Uterus (tissue), 2 donors: ENCODE measurements at regions not wholly inside any gene's neighbourhood (a gene's known extent, or its start where the extent isn't known, plus 50 kb on each side); places are given as distances from the start of the nearest gene placed in this dataset.

Experiments
- POLR2A ChIP-seq, 2 donors: fragments of 450-650 bp; IDR thresholded peaks; one replicate each; pipeline ENCODE4 v1.6.1; 2016; ENCODE audit warnings: antibody characterized with exemption in 2 of 2, mild to moderate bottlenecking in 1 of 2, moderate library complexity in 1 of 2
- TF ChIP-seq, protein P1 (sequence below), 4 experiments: fragments of 200-600 bp in 2 of 4; fragments of 450-650 bp in 2 of 4; sonication (generic) in 2 of 4; IDR thresholded peaks; one replicate each; pipeline ENCODE4 v1.5.1; 2016 to 2019; ENCODE audit warnings: antibody characterized with exemption in 4 of 4, mild to moderate bottlenecking in 2 of 4, moderate library complexity in 1 of 4

DNA sequence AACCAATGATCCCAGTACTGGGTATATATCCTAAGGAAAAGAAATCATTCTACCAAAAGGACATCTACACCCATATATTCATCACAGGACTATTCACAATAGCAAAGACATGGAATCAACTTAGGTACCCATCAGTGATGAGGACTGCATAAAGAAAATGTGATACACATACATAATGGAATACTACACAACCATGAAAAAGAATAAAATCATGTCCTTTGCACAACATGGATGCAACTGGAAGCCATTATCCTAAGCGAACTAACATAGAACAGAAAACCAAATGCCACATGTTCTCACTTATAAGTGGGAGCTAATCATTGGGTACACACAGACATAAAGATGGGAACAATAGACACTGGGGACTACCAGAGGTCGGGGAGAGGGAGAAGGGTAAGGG lies 86.0 kb upstream of the LGR5 start:
- TF ChIP-seq, protein P1, sequence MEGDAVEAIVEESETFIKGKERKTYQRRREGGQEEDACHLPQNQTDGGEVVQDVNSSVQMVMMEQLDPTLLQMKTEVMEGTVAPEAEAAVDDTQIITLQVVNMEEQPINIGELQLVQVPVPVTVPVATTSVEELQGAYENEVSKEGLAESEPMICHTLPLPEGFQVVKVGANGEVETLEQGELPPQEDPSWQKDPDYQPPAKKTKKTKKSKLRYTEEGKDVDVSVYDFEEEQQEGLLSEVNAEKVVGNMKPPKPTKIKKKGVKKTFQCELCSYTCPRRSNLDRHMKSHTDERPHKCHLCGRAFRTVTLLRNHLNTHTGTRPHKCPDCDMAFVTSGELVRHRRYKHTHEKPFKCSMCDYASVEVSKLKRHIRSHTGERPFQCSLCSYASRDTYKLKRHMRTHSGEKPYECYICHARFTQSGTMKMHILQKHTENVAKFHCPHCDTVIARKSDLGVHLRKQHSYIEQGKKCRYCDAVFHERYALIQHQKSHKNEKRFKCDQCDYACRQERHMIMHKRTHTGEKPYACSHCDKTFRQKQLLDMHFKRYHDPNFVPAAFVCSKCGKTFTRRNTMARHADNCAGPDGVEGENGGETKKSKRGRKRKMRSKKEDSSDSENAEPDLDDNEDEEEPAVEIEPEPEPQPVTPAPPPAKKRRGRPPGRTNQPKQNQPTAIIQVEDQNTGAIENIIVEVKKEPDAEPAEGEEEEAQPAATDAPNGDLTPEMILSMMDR (IDR thresholded peaks at IDR 0.05), result no peak
- no peak for TF ChIP-seq POLR2A (IDR thresholded peaks at IDR 0.05)
